Body of pancreas (tissue), 4 donors: ENCODE measurements at regions not wholly inside any gene's neighbourhood (a gene's known extent, or its start where the extent isn't known, plus 50 kb on each side); places are given as distances from the start of the nearest gene placed in this dataset.

Experiments used
- CTCF ChIP-seq, 7 experiments: fragments of 450-650 bp in 4 of 7; fragments of 200-600 bp in 3 of 7; sonication (generic) in 3 of 7; IDR thresholded peaks; one replicate each; pipeline ENCODE4 v1.5.1; 2016 to 2019; ENCODE audit warnings: antibody characterized with exemption in 7 of 7
- POLR2A ChIP-seq, 3 donors: fragments of 450-650 bp; IDR thresholded peaks; one replicate each; pipeline ENCODE4 v1.6.1; 2016; ENCODE audit warnings: antibody characterized with exemption in 3 of 3, mild to moderate bottlenecking in 2 of 3

GRCh38 chr4:81806485-81806884 lies 334.8 kb upstream of the RASGEF1B start:
- TF ChIP-seq CTCF (IDR thresholded peaks at IDR 0.05), result no peak
- no peak for TF ChIP-seq POLR2A (IDR thresholded peaks at IDR 0.05)
